ENCODE measurements at regions not wholly inside any gene's neighbourhood (a gene's known extent, or its start where the extent isn't known, plus 50 kb on each side); places are given as distances from the start of the nearest gene placed in this dataset.

- H3K36me3 ChIP-seq (ENCODE audit: insufficient read depth, low read length), result no peaks in the 10 kb centered on the region
- H3K4me2 ChIP-seq (ENCODE audit: low read length), result no peak overlapping the region
- no peaks in the 10 kb centered on the region for H3K9me3 ChIP-seq (ENCODE audit: low read length)
- no peak overlapping the region for H3K4me3 ChIP-seq (ENCODE audit: low read depth, low read length, poor library complexity, severe bottlenecking)
- no peaks in the 10 kb centered on the region for H4K20me1 ChIP-seq (ENCODE audit: insufficient read depth, low read length)
- no peaks in the 10 kb centered on the region for H3K79me2 ChIP-seq (ENCODE audit: insufficient read depth, low read length)
- H2AFZ ChIP-seq (ENCODE audit: low read length), result no peak overlapping the region
- no peaks in the 10 kb centered on the region for H3K4me1 ChIP-seq (ENCODE audit: insufficient read depth, low read length, severe bottlenecking)
- no peaks in the 10 kb centered on the region for H3F3A ChIP-seq (ENCODE audit: insufficient read depth, low read length)
- TF ChIP-seq CTCF (IDR thresholded peaks at IDR 0.05; ENCODE audit: low read length), result no peak
- TF ChIP-seq EZH2 (IDR thresholded peaks at IDR 0.05; ENCODE audit: borderline replicate concordance, low read length), result no peak
- no peak overlapping the region for H3K9ac ChIP-seq (ENCODE audit: low read length)
- no peaks in the 10 kb centered on the region for H3K27me3 ChIP-seq (ENCODE audit: insufficient read depth, low read length)
- H3K27ac ChIP-seq (ENCODE audit: low read depth, low read length, poor library complexity, severe bottlenecking), result no peak overlapping the region
- H3K9me2 ChIP-seq (ENCODE audit: low read depth, low read length), result no peaks in the 10 kb centered on the region
Observed at GRCh38 chr4:33467291-33467690, 2747.1 kb downstream of the PCDH7 start.

DNA sequence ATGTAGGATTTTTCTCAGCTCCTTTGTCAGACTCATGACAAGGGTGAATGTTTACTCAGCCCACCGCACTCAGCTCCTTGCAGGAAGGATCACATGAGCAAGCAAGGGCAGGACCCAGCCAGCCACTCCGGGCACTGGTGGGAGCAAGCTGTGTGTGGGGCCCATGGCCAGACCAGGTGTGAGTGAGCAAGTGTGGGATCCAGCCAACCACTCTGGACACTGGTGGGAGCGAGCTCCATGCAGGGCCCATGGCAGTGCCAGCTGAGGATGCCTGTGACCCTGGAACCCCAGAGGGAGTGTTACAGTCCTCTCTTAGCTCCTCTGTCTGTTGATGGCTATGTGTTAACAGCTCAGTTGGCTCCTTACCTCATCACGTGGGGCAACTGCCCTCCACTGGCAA is 2750.6 kb downstream of the PCDH7 start:
- Histone ChIP-seq H3K4me3 (ENCODE audit: low read depth, low read length, poor library complexity, severe bottlenecking) (no peak overlapping the region), H3K4me1 (ENCODE audit: insufficient read depth, low read length, severe bottlenecking) (no peaks in the 10 kb centered on the region), H4K20me1 (ENCODE audit: insufficient read depth, low read length) (no peaks in the 10 kb centered on the region), H3K9me3 (ENCODE audit: low read length) (no peaks in the 10 kb centered on the region), H3K79me2 (ENCODE audit: insufficient read depth, low read length) (no peaks in the 10 kb centered on the region), H3K4me2 (ENCODE audit: low read length) (no peak overlapping the region), H3F3A (ENCODE audit: insufficient read depth, low read length) (no peaks in the 10 kb centered on the region), H3K9ac (ENCODE audit: low read length) (no peak overlapping the region), H3K9me2 (ENCODE audit: low read depth, low read length) (no peaks in the 10 kb centered on the region), H3K27me3 (ENCODE audit: insufficient read depth, low read length) (no peaks in the 10 kb centered on the region), H3K27ac (ENCODE audit: low read depth, low read length, poor library complexity, severe bottlenecking) (no peak overlapping the region), H2AFZ (ENCODE audit: low read length) (no peak overlapping the region), H3K36me3 (ENCODE audit: insufficient read depth, low read length) (no peaks in the 10 kb centered on the region)
- TF ChIP-seq CTCF (IDR thresholded peaks at IDR 0.05; ENCODE audit: low read length), result no peak
- TF ChIP-seq EZH2 (IDR thresholded peaks at IDR 0.05; ENCODE audit: borderline replicate concordance, low read length), result no peak

- Histone ChIP-seq H3K4me1 (ENCODE audit: insufficient read depth, low read length, severe bottlenecking) (no peaks in the 10 kb centered on the region), H3K9ac (ENCODE audit: low read length) (no peak overlapping the region), H3K4me2 (ENCODE audit: low read length) (no peak overlapping the region), H3K4me3 (ENCODE audit: low read depth, low read length, poor library complexity, severe bottlenecking) (no peak overlapping the region), H3K27ac (ENCODE audit: low read depth, low read length, poor library complexity, severe bottlenecking) (no peak overlapping the region), H3K27me3 (ENCODE audit: insufficient read depth, low read length) (no peaks in the 10 kb centered on the region), H4K20me1 (ENCODE audit: insufficient read depth, low read length) (no peaks in the 10 kb centered on the region), H3K9me3 (ENCODE audit: low read length) (no peaks in the 10 kb centered on the region), H3K9me2 (ENCODE audit: low read depth, low read length) (no peaks in the 10 kb centered on the region), H2AFZ (ENCODE audit: low read length) (no peak overlapping the region), H3K79me2 (ENCODE audit: insufficient read depth, low read length) (no peaks in the 10 kb centered on the region), H3K36me3 (ENCODE audit: insufficient read depth, low read length) (no peaks in the 10 kb centered on the region), H3F3A (ENCODE audit: insufficient read depth, low read length) (no peaks in the 10 kb centered on the region)
- TF ChIP-seq EZH2 (IDR thresholded peaks at IDR 0.05; ENCODE audit: borderline replicate concordance, low read length), result no peak
- TF ChIP-seq CTCF (IDR thresholded peaks at IDR 0.05; ENCODE audit: low read length), result no peak
Observed at GRCh38 chr4:33477715-33478114, 2757.5 kb downstream of the PCDH7 start.

Data from OCI-LY1 (cell line).